ENCODE measurements at regions not wholly inside any gene's neighbourhood (a gene's known extent, or its start where the extent isn't known, plus 50 kb on each side); places are given as distances from the start of the nearest gene placed in this dataset.

DNA sequence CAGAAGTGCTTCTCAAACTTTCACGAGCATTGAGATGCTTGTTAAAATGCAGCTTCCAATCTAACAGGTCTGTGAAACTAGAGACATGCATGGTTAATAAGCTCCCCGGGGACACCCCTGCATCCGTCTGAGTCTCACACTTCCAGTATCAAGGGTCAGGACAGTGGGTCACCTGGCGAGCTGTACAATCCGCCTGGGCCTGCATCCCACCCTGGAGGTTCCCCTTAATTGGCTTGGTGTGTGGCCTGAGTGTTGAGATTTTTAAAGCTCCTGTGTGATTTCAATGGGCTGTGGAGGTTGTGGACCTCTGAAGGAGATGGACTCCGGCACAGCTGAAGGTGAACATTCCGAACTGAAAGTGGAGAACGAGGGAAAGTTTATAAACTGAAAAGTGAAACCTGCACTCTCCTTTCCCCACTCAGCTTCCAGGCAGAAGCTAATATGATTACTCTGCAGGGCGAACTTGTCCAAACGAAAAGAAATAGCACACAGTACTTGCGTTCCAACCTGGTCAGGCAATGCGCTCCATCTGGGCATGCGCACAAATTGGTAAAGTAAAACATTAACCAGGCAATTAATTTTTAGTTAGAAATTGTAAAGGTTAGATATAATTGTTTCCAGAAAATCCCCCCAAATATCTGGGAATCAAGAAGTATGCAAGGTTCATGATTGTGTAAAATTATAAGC lies 191.7 kb upstream of the ALKAL2 start:
- TF ChIP-seq MXD4 (CRISPR knock-in tag; IDR thresholded peaks at IDR 0.05) (no peak), KAT7 (CRISPR knock-in tag; IDR thresholded peaks at IDR 0.05; ENCODE audit: borderline replicate concordance) (no peak), ZFP37 (CRISPR knock-in tag; IDR thresholded peaks at IDR 0.05; ENCODE audit: borderline replicate concordance) (no peak)

All from HepG2 (cell line).